Right atrium auricular region (tissue), 2 donors: ENCODE measurements at regions not wholly inside any gene's neighbourhood (a gene's known extent, or its start where the extent isn't known, plus 50 kb on each side); places are given as distances from the start of the nearest gene placed in this dataset.

Experiments used
- DNase-seq: peaks from one replicate; pipeline ENCODE4 v3.0.0-alpha.2; 2019; ENCODE audit warnings: low spot score
- H3K27ac ChIP-seq, 2 donors: fragments of 200-600 bp; sonication (generic); 1 replicate in 1 of 2; 2 replicates in 1 of 2; pipeline ENCODE4 v1.5.1; 2016 to 2019
- H3K27me3 ChIP-seq, 2 donors: fragments of 200-600 bp; sonication (generic); one replicate each; pipeline versions ENCODE4 v1.5.1 to v1.6.0; 2017 to 2019
- H3K36me3 ChIP-seq: fragments of 200-600 bp; sonication (generic); one replicate; pipeline ENCODE4 v1.5.1; 2016
- H3K4me1 ChIP-seq, 2 donors: fragments of 200-600 bp; sonication (generic); one replicate each; pipeline versions ENCODE4 v1.5.1 to v1.6.0; 2017 to 2019
- H3K4me3 ChIP-seq, 2 donors: fragments of 200-600 bp; sonication (generic); 1 replicate in 1 of 2; 2 replicates in 1 of 2; pipeline ENCODE4 v1.5.1; 2017 to 2019; ENCODE audit warnings: mild to moderate bottlenecking in 1 of 2, moderate library complexity in 1 of 2
- H3K9me3 ChIP-seq, 2 donors: fragments of 200-600 bp; sonication (generic); one replicate each; pipeline ENCODE4 v1.5.1; 2019
- CTCF ChIP-seq, 2 donors: fragments of 200-600 bp; sonication (generic); IDR thresholded peaks; one replicate each; pipeline ENCODE4 v1.5.1; 2019; ENCODE audit warnings: antibody characterized with exemption in 2 of 2

- no peaks in the 10 kb centered on the region for H3K27me3 ChIP-seq
- TF ChIP-seq CTCF (IDR thresholded peaks at IDR 0.05): no peak
- no peaks in the 10 kb centered on the region for H3K36me3 ChIP-seq
- no peak overlapping the region for H3K4me3 ChIP-seq
- no peaks in the 10 kb centered on the region for H3K4me1 ChIP-seq
- H3K9me3 ChIP-seq: no peaks in the 10 kb centered on the region
- DNase-seq: no peak
- H3K27ac ChIP-seq: no peak overlapping the region
These were observed 1659.2 kb upstream of the FLRT2 start for GRCh38 chr14:83870546-83871270.

- Histone ChIP-seq H3K27ac (no peak overlapping the region), H3K27me3 (no peaks in the 10 kb centered on the region)
These were observed 1656.3 kb upstream of the FLRT2 start for GRCh38 chr14:83873669-83874068.

GRCh38 chr14:83874662-83875061 is 1655.3 kb upstream of the FLRT2 start:
- Histone ChIP-seq H3K4me1 (no peaks in the 10 kb centered on the region), H3K4me3 (no peak overlapping the region), H3K27ac (no peak overlapping the region), H3K36me3 (no peaks in the 10 kb centered on the region), H3K9me3 (no peaks in the 10 kb centered on the region), H3K27me3 (no peaks in the 10 kb centered on the region)
- no peak for DNase-seq
- TF ChIP-seq CTCF (IDR thresholded peaks at IDR 0.05): no peak

More at GRCh38 chr14:83873669-83874068, 1656.3 kb upstream of the FLRT2 start:
- Histone ChIP-seq H3K4me1 (no peaks in the 10 kb centered on the region), H3K36me3 (no peaks in the 10 kb centered on the region), H3K4me3 (no peak overlapping the region), H3K9me3 (no peaks in the 10 kb centered on the region)
- DNase-seq: no peak
- no peak for TF ChIP-seq CTCF (IDR thresholded peaks at IDR 0.05)

- no peak for TF ChIP-seq CTCF (IDR thresholded peaks at IDR 0.05)
- Histone ChIP-seq H3K36me3 (no peaks in the 10 kb centered on the region), H3K9me3 (no peaks in the 10 kb centered on the region), H3K27ac (no peak overlapping the region), H3K4me3 (no peak overlapping the region), H3K4me1 (no peaks in the 10 kb centered on the region), H3K27me3 (no peaks in the 10 kb centered on the region)
- no peak for DNase-seq
These were observed 1646.2 kb upstream of the FLRT2 start for GRCh38 chr14:83883732-83884131.

- no peaks in the 10 kb centered on the region for H3K27me3 ChIP-seq
- H3K4me3 ChIP-seq: no peak overlapping the region
- H3K4me1 ChIP-seq: no peaks in the 10 kb centered on the region
- DNase-seq: no peak
- no peaks in the 10 kb centered on the region for H3K9me3 ChIP-seq
- no peaks in the 10 kb centered on the region for H3K36me3 ChIP-seq
- no peak overlapping the region for H3K27ac ChIP-seq
- no peak for TF ChIP-seq CTCF (IDR thresholded peaks at IDR 0.05)
These were observed 1644.1 kb upstream of the FLRT2 start for GRCh38 chr14:83885837-83886293.

GRCh38 chr14:83887866-83888265 is 1642.1 kb upstream of the FLRT2 start:
- TF ChIP-seq CTCF (IDR thresholded peaks at IDR 0.05): no peak
- Histone ChIP-seq H3K36me3 (no peaks in the 10 kb centered on the region), H3K4me3 (no peak overlapping the region), H3K9me3 (no peaks in the 10 kb centered on the region), H3K27me3 (no peaks in the 10 kb centered on the region), H3K4me1 (no peaks in the 10 kb centered on the region), H3K27ac (no peak overlapping the region)
- DNase-seq: no peak
